NCI-H2081 (cell line): ENCODE measurements at regions not wholly inside any gene's neighbourhood (a gene's known extent, or its start where the extent isn't known, plus 50 kb on each side); places are given as distances from the start of the nearest gene placed in this dataset.
"Not testable (repeated sequence)": the region's sequence is repeated elsewhere in the genome, so short reads cannot be mapped to it uniquely, and the experiment has no call there.

Source experiments
- DNase-seq, 2 experiments: peaks; one replicate each; lab custom pipeline; 2025; lab: John Stamatoyannopoulos, UW

DNA sequence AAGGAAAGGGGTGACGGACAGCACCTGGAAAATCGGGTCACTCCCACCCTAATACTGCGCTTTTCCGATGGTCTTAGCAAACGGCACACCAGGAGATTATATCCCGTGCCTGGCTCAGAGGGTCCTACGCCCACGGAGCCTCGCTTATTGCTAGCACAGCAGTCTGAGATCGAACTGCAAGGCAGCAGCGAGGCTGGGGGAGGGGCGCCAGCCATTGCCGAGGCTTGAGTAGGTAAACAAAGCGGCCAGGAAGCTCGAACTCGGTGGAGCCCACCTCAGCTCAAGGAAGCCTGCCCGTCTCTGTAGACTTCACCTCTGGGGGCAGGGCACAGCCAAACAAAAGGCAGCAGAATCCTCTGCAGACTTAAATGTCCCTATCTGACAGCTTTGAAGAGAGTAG, 91.5 kb upstream of the MBIP start:
- DNase-seq: not testable (repeated sequence)

GRCh38 chr14:36408388-36408787, 88.0 kb upstream of the MBIP start:
- DNase-seq: no peak

- DNase-seq: no peak
Measured at GRCh38 chr14:36405589-36406274, 85.3 kb upstream of the MBIP start.

- no peak for DNase-seq
Measured at GRCh38 chr14:36402867-36403266, 82.4 kb upstream of the MBIP start.

DNA sequence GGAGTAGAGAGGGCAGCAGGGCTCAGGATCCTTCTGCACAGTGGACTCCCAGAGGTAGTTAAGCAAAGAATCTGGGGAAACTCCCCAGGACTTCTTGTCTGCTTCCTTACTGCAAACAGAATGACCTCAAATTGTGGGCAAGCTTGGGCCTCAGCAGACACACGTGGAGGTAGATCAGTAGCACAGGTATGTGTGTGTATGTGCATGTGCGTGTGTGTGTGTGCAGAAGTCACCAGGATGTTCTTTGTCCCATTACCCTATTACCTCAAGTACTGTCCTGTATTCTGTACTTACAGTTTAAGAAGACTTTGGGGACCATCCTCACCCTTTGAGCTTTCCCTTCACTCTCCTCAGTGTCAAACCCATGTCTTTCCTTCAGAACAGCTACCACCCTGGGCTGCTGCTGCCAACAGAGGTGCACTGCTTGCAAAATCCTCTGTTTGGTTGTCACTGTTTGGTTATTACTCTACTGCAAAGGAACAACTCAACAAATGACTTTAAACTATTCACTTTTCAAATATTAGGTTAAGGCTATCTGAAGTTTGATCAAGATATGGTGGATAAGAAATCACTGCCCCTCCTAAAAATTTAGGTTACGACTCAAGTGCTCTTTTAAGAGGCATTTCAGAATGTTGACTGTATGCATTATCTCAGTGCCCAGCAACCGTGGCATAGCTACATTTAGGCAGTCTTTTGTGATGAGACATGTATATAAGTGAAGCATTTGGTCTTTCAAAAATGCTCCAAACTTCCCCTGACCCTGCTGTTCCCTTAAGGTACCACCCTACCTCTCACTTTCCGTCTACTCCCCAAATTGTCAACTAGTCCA, 78.2 kb upstream of the MBIP start:
- DNase-seq: no peak

- DNase-seq: no peak
Measured at GRCh38 chr14:36397357-36397756, 76.9 kb upstream of the MBIP start.

DNA sequence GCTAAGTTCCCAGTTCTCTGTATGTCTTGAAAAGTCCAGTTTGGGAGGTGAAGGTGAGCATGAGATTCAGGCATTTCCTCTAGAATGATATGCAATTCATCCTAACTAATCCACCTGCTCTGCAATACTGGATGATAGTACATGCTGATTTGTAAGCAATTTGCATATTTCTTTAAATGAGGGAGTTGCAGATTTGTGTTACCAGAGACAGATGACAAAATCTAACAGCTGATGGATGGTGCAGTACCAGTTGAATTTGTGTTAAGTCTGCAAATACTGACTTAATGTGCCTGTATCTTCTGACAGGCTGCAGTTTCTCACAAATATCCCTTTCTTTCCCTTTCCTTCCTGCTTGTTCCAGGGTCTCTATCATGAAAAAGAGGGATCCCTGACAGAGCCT, 76.4 kb upstream of the MBIP start:
- DNase-seq: no peak

GRCh38 chr14:36394593-36394992, 74.2 kb upstream of the MBIP start:
- DNase-seq: peak in 1 of 2 experiments; percentile 32

- DNase-seq: no peak
Measured at GRCh38 chr14:36390718-36391117, 70.3 kb upstream of the MBIP start.

GRCh38 chr14:36383767-36384431, 63.5 kb upstream of the MBIP start:
- no peak for DNase-seq

GRCh38 chr14:36373982-36374673, 53.7 kb upstream of the MBIP start:
- peak; percentile 88 for DNase-seq
